ENCODE measurements at regions not wholly inside any gene's neighbourhood (a gene's known extent, or its start where the extent isn't known, plus 50 kb on each side); places are given as distances from the start of the nearest gene placed in this dataset.

DNA sequence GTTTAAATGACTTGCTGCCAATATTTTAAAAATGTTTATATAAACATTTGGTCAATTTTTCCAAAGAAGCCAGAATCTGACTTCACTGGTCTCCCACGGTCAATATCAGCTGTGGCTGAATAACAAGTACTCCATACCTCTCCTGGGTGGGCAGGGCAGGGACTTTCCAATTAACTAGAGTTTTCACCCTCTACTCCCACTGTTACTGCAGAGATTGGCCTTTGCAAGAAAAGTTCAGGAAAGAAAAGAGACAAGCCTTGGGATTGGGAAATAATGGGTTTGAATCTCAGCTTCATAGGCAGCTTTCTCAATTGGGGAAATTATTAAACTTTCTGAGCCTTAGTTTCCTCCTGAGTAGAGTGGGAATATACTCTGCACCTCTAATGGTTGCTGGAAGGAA is 236.9 kb downstream of the PRL start:
- no peak overlapping the region for H3K9ac ChIP-seq (ENCODE audit: extremely low read depth, insufficient read length, low read length)
- H4K5ac ChIP-seq (ENCODE audit: insufficient read length, low read depth, low read length) = no peak overlapping the region
- no peak overlapping the region for H3K4ac ChIP-seq (ENCODE audit: low read depth, low read length)
- H2AK5ac ChIP-seq (ENCODE audit: insufficient read length, low read length) = no peak overlapping the region
- H2BK20ac ChIP-seq (ENCODE audit: low read depth, low read length, poor library complexity, severe bottlenecking) = no peak overlapping the region
- no peak overlapping the region for H4K91ac ChIP-seq (ENCODE audit: insufficient read length, low read depth, low read length)
- H3K4me1 Mint-ChIP-seq = peaks cover 7 to 16% of the 10 kb centered on the region in 2 experiments
- no peaks in the 10 kb centered on the region for H3K4me1 ChIP-seq (ENCODE audit: insufficient read depth, low read length)
- H3K36me3 Mint-ChIP-seq (ENCODE audit: insufficient read depth in 1 of 3, low read depth in 3 of 3) = peaks cover 44 to 50% (median 49%) of the 10 kb centered on the region in 3 experiments
- no peak overlapping the region for H3K56ac ChIP-seq (ENCODE audit: insufficient read length, low read depth, low read length)
- no peaks in the 10 kb centered on the region for H3K79me1 ChIP-seq (ENCODE audit: insufficient read depth, low read depth, low read length, poor library complexity, severe bottlenecking)
- H3K9me3 Mint-ChIP-seq = peaks cover 3 to 5% of the 10 kb centered on the region in 2 experiments; a peak in 3 of 5 replicates
- no peak overlapping the region for H3K14ac ChIP-seq (ENCODE audit: insufficient read depth, low read length)
- no peaks in the 10 kb centered on the region for H3K27me3 ChIP-seq (ENCODE audit: insufficient read depth, low read length)
- no peak for DNase-seq
- H2BK12ac ChIP-seq (ENCODE audit: insufficient read length, low read depth, low read length) = no peak overlapping the region
- TF ChIP-seq, protein P1, sequence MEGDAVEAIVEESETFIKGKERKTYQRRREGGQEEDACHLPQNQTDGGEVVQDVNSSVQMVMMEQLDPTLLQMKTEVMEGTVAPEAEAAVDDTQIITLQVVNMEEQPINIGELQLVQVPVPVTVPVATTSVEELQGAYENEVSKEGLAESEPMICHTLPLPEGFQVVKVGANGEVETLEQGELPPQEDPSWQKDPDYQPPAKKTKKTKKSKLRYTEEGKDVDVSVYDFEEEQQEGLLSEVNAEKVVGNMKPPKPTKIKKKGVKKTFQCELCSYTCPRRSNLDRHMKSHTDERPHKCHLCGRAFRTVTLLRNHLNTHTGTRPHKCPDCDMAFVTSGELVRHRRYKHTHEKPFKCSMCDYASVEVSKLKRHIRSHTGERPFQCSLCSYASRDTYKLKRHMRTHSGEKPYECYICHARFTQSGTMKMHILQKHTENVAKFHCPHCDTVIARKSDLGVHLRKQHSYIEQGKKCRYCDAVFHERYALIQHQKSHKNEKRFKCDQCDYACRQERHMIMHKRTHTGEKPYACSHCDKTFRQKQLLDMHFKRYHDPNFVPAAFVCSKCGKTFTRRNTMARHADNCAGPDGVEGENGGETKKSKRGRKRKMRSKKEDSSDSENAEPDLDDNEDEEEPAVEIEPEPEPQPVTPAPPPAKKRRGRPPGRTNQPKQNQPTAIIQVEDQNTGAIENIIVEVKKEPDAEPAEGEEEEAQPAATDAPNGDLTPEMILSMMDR (conservative IDR thresholded peaks at IDR 0.05) = no peak
- H3K27ac ChIP-seq (ENCODE audit: insufficient read length, low read depth, low read length) = no peak overlapping the region
- H3K18ac ChIP-seq (ENCODE audit: insufficient read length, low read depth, low read length) = no peak overlapping the region
- H3K27ac Mint-ChIP-seq = no peak overlapping the region
- H4K20me1 ChIP-seq (ENCODE audit: control insufficient read depth, insufficient read depth, insufficient read length) = no peaks in the 10 kb centered on the region
- H3K4me3 Mint-ChIP-seq = no peak overlapping the region
- H2BK120ac ChIP-seq (ENCODE audit: low read depth, low read length, poor library complexity, severe bottlenecking) = no peak overlapping the region
- H3K79me2 ChIP-seq (ENCODE audit: insufficient read depth, low read length) = no peaks in the 10 kb centered on the region
- no peak overlapping the region for H3K4me2 ChIP-seq (ENCODE audit: insufficient read depth, insufficient read length, low read length)
- H3K23me2 ChIP-seq (ENCODE audit: insufficient read length, low read depth, low read length, poor library complexity, severe bottlenecking) = no peaks in the 10 kb centered on the region
- no peak overlapping the region for H2AFZ ChIP-seq (ENCODE audit: low read length)
- no peak overlapping the region for H3T11ph ChIP-seq (ENCODE audit: low read length)
- no CpG with 5 or more reads among the region's 1 CpG for WGBS (ENCODE audit: extremely low coverage, insufficient read length, low lambda C conversion rate)
- H3K27me3 Mint-ChIP-seq (ENCODE audit: low read depth) = no peaks in the 10 kb centered on the region
- no peak overlapping the region for H2BK5ac ChIP-seq (ENCODE audit: insufficient read length, low read length)
- H4K8ac ChIP-seq (replicated peaks; ENCODE audit: insufficient read length, low read depth, low read length) = no peak overlapping the region
- H3K9me3 ChIP-seq (ENCODE audit: control insufficient read depth, low read depth, low read length) = no peaks in the 10 kb centered on the region
- no peak overlapping the region for H3K23ac ChIP-seq (ENCODE audit: insufficient read length, low read depth, low read length)
- no peak overlapping the region for H2BK15ac ChIP-seq (ENCODE audit: low read depth, low read length)
